ENCODE measurements at regions not wholly inside any gene's neighbourhood (a gene's known extent, or its start where the extent isn't known, plus 50 kb on each side); places are given as distances from the start of the nearest gene placed in this dataset.

GRCh38 chr2:181252262-181253148 is 204.7 kb upstream of the ITGA4 start:
- peak; percentile 10 for DNase-seq

- DNase-seq = no peak
Measured at GRCh38 chr2:181253438-181253837, 203.7 kb upstream of the ITGA4 start.

- DNase-seq = no peak
Measured at GRCh38 chr2:181255651-181256050, 201.5 kb upstream of the ITGA4 start.

GRCh38 chr2:181258720-181259119 is 198.5 kb upstream of the ITGA4 start:
- no peak for DNase-seq

GRCh38 chr2:181262782-181263181 is 194.4 kb upstream of the ITGA4 start:
- no peak for DNase-seq

- DNase-seq = no peak
Measured at GRCh38 chr2:181264001-181264400, 193.2 kb upstream of the ITGA4 start.

GRCh38 chr2:181264441-181264840 is 192.7 kb upstream of the ITGA4 start:
- DNase-seq = no peak

DNA sequence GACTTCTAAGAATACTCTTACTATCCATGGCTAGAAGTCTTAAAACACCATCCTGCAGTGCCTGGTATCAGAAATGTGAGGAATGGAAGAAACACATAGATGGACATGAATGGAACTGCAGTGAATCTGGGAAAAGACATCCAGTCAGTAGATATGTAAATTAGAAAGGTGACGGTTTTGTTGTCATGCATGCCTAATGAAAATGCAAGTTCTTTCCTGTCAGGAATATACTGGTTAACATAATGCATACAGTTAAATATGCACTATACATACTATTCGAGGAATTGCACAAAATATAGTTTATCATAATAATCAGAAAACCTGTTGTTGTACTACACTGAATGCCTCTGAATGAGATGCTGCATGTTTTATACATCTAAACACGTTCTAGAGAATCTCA is 190.6 kb upstream of the ITGA4 start:
- no peak for DNase-seq

GRCh38 chr2:181268174-181268867 is 188.9 kb upstream of the ITGA4 start:
- no peak for DNase-seq

DNA sequence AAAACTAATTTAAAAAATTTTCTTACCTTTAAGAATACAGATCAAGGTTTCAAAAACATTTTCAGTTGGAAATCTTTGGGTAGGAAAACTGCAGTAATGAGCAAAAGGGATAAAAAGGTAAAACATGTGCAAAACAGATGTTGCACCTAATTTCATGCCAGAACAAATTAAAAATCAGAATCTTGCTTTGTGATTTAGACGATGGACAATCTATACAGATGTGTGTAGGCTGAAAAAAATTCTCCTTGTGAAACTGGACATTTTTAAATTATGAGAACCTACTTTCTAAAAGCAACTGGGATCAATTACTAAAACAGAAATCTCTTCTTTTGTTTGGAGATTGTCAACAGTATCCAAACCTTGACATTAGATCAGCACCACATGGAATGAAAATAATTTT is 183.2 kb upstream of the ITGA4 start:
- DNase-seq = no peak

- no peak for DNase-seq
Measured at GRCh38 chr2:181275643-181276070, 181.5 kb upstream of the ITGA4 start.

GRCh38 chr2:181281206-181281832 is 175.9 kb upstream of the ITGA4 start:
- DNase-seq = peak; percentile 50

DNA sequence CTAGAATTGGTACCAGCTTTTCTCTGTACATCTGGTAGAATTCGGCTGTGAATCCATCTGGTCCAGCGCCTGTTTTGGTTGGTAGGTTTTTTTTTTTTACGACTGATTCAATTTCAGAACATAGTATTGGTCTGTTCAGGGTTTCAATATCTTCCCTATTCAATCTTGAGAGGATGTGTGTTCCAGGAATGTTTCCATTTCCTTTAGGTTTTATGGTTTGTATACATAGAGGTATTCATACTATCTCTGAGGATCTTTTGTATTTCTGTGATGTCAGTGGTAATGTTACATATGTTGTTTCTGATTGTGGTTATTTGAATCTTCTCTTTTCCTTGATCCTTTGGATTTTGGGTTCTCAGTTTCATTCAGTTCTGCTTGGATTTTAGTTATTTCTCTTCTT is 172.1 kb upstream of the ITGA4 start:
- no peak for DNase-seq

DNA sequence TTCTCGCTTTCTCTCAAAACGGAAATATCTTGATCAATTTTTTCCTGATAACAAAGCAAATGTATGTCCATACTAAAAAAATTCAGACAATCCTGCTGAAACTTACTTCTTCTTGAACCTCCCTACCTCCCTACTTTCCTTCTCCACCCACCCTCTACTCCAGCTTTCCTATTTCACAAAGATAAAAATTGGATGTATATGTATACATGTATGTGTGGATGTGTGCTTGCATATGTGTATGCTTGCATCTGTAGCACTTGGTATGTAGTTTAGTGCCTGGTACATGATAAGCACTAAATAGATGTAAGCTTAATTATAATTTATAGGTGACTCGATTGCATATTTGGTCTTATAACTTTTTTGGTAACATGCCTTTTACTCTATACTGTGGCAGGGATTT is 167.5 kb upstream of the ITGA4 start:
- no peak for DNase-seq

DNA sequence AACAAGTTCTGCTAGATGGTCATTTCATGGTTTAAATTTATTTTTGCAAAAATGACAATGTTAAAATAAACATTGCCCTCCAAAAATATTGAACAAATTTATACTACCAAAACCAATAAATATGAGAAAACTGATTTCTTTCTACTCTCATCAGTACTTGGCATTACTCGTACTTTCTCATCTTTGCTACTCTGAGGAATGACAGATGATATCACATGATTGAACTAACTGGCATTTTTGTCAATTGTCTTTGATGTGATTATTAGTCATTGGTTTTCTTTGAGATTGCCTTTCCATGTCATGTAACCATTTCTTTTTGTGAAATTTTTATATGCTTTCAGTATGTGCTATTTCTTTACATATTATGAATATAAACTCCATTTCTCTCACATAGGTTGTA is 167.0 kb upstream of the ITGA4 start:
- DNase-seq = no peak

GRCh38 chr2:181294979-181295378 is 162.2 kb upstream of the ITGA4 start:
- DNase-seq = no peak

DNA sequence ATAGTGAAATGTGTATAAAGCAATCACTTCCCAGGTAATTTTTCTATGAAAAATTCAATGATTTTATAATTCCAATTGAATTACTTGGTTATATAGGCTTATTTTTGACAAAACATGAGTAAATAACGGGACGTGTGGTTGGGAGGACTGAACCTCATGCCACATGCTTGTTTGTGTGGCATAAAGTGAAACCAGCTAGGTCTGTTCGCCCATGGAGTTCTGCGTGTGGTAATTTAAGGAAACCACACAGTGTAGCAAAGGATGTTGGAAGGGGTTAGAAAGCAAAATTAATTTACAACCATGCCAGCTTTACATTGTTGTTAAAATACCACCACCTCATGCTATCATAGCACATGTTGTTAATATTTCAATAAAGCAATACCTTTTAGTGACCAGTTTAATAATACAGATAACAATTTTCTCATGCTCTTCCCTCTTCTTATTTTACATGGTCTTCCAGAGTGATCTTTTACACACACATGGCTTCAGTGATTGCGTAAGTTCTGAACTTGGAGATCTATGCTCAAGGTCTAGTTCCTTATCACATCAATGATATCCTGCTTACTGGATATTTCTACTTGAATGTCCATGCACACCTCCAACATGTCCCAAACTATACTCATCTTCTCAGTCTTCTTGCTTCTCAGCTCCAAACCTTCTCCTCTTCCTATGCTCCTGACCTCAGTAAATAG is 156.4 kb upstream of the ITGA4 start:
- no peak for DNase-seq

GRCh38 chr2:181304011-181304844 is 153.0 kb upstream of the ITGA4 start:
- DNase-seq = no peak

DNA sequence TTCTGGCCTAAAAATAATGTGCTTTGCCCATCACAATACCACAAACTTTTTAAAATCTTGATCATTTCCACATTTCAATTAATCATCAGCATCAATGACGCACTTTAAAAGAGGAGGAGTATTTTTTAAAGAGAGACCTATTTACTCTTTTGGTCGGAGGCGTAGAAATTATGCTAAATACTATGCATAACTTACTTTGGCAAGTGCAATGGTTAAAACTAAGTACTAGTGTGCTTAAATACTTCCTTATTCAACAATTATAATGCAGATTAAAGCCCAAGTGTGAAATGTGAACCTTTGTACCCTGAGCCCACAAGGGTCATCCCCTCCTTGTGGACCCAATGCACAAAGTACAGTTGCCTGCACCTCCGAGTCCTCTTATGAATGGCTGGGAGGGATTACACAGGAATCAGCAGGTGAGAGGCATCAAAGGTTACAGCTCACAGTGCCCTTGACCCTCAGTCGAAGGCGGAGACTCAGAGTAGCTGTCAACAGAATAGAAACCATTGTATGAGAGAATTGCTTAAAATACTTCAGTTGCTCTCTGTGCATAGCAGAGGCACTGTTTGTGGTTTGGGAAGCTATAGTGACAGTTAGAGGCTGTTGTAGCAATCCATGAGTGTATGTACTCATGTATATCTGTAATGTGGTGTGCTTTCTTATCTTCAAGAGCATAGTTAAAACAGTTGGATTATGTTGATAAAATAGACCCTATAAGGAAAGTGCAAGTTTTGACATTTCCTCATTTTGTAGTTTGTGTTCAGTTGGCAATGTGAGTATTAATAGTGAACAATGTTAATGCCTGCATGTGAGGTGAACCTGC is 151.7 kb upstream of the ITGA4 start:
- no peak for DNase-seq

- DNase-seq = no peak
Measured at GRCh38 chr2:181306785-181307184, 150.4 kb upstream of the ITGA4 start.
